A549 (cell line): ENCODE measurements at regions not wholly inside any gene's neighbourhood (a gene's known extent, or its start where the extent isn't known, plus 50 kb on each side); places are given as distances from the start of the nearest gene placed in this dataset.

Source experiments
- CTCF ChIP-seq: fragments of >200 bp; sonication (Bioruptor Twin); formaldehyde crosslinking; IDR thresholded peaks from 3 replicates; pipeline ENCODE4 v1.5.1; 2016
- EP300 ChIP-seq, 2 experiments: fragments of >200 bp; sonication (Bioruptor Twin); formaldehyde crosslinking; IDR thresholded peaks; 2 replicates in 1 of 2; 3 replicates in 1 of 2; pipeline ENCODE4 v1.6.1; 2016 to 2017
- JUN ChIP-seq, 2 experiments: fragments of >200 bp; sonication (Bioruptor Twin); formaldehyde crosslinking; IDR thresholded peaks; 2 replicates in 1 of 2; 3 replicates in 1 of 2; pipeline ENCODE4 v1.6.1; 2016 to 2017
- MAFK ChIP-seq: fragments of 450-650 bp; IDR thresholded peaks from 2 replicates; pipeline ENCODE4 v1.6.1; 2014; ENCODE audit not compliant: partially characterized antibody
- NR3C1 ChIP-seq: fragments of >200 bp; sonication (Bioruptor Twin); formaldehyde crosslinking; IDR thresholded peaks from 3 replicates; pipeline ENCODE4 v1.6.1; 2017
- RFX5 ChIP-seq: fragments of 450-650 bp; IDR thresholded peaks from 2 replicates; pipeline ENCODE4 v1.7.1; 2014; ENCODE audit warnings: antibody characterized with exemption, mild to moderate bottlenecking, moderate library complexity

- TF ChIP-seq CTCF (no peak), EP300 (IDR thresholded peaks at IDR 0.05) (no peak), RFX5 (no peak), MAFK (no peak), NR3C1 (no peak), JUN (IDR thresholded peaks at IDR 0.05) (no peak)
Observed at GRCh38 chr1:220999872-221000863, 120.9 kb downstream of the HLX start.
